AG09319 (cell line): ENCODE measurements at regions not wholly inside any gene's neighbourhood (a gene's known extent, or its start where the extent isn't known, plus 50 kb on each side); places are given as distances from the start of the nearest gene placed in this dataset.

Experiments
- DNase-seq: peaks from one replicate; pipeline ENCODE4 v3.0.0-alpha.2; 2010; ENCODE audit warnings: low read depth; ENCODE audit errors: extremely low read depth
- TF ChIP-seq, protein P1 (sequence below): IDR thresholded peaks from 2 replicates; pipeline ENCODE4 v1.5.1; 2011; ENCODE audit warnings: low read depth, mild to moderate bottlenecking, inconsistent platforms, low read length, moderate library complexity

GRCh38 chr1:29473161-29473855 is 237.0 kb downstream of the PTPRU start:
- TF ChIP-seq, protein P1, sequence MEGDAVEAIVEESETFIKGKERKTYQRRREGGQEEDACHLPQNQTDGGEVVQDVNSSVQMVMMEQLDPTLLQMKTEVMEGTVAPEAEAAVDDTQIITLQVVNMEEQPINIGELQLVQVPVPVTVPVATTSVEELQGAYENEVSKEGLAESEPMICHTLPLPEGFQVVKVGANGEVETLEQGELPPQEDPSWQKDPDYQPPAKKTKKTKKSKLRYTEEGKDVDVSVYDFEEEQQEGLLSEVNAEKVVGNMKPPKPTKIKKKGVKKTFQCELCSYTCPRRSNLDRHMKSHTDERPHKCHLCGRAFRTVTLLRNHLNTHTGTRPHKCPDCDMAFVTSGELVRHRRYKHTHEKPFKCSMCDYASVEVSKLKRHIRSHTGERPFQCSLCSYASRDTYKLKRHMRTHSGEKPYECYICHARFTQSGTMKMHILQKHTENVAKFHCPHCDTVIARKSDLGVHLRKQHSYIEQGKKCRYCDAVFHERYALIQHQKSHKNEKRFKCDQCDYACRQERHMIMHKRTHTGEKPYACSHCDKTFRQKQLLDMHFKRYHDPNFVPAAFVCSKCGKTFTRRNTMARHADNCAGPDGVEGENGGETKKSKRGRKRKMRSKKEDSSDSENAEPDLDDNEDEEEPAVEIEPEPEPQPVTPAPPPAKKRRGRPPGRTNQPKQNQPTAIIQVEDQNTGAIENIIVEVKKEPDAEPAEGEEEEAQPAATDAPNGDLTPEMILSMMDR = no peak
- no peak for DNase-seq

- TF ChIP-seq, protein P1 = no peak
- DNase-seq = no peak
These were observed 235.4 kb downstream of the PTPRU start for GRCh38 chr1:29471487-29472313.

DNA sequence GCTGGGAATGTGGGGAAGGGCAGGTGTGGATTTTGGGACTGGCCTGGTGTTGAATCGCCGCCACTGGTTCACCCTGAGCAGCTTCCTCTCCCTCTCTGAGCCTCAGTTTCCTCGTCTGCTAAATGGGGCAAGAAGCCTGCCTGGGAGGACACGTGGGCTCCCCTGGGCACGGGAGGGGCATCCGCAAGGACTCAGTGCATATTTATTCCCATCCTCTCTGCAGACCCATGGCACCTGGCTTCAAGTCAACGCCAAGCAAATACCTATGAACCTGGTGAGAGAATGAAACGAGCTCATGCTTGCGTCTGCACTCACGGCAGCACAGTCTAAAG is 234.4 kb downstream of the PTPRU start:
- DNase-seq = no peak
- TF ChIP-seq, protein P1 = no peak

- TF ChIP-seq, protein P1 = no peak
- DNase-seq = no peak
These were observed 233.9 kb downstream of the PTPRU start for GRCh38 chr1:29470087-29470787.

DNA sequence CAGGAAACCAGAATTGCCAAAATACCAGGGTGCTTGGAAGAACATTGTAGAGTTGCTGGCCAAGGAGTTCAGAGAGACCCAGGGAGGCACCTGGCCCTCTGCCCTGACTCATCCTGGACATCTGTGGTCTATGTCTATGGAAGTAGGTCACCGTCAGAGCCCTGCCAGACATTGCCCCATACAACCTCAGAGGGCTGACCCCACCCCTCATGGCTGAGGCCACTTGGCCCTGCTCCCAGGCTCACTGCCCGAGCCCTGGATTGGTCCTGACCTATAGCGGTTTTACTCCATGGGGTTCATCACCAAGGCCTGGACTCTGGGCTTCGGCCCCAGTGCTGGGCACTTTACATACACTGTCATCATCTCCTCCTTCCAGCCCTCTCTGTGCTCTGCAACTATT is 233.1 kb downstream of the PTPRU start:
- no peak for DNase-seq
- TF ChIP-seq, protein P1 = no peak

DNA sequence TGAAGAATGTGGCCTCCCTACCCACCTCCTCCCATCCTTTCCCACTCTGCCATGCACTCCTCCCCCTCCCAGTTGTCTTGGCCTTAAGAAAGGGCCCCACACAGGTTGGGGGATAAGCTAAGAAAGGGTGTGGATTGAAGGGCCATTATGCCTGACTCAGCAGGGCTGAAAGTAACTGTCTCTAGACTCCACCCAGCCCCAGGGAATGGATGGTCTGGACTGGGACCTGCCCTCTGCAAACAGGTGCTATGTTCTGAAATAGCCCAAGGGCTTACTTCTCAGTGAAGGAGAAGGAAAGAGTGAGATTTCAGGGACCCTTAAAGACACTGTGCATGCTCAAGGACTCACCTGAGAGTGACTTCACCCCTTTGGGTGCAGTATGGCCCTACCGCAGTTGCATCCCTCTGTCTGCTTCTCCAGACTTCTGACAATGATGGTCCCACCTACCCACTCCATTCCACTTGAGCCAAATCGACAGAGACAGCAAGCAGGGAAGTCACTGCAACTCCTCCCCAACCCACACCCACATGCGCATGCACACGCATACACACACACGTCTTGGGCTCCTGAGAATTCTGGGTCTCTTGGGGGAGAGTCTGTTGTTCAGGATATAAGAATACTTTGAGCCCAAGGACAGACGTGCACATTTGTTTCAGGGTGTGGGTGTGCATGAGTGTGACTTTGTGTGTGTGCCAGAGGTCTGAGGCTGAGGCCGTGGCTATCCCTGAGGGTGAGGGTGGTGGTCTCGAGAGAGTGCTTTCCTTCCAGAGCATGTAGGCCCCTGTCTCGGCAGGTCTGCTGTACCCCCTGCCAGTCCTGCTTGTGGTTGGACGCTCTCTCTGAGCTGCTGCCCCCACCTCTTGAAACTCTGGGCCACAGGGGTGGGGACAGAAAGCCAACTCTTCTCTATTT is 231.9 kb downstream of the PTPRU start:
- TF ChIP-seq, protein P1 = no peak
- no peak for DNase-seq
